HCT116 (cell line): ENCODE measurements at regions not wholly inside any gene's neighbourhood (a gene's known extent, or its start where the extent isn't known, plus 50 kb on each side); places are given as distances from the start of the nearest gene placed in this dataset.

Source experiments
- ATAC-seq: fragments of 200-7000 bp; cut with Tn5 transposase; 2 replicates; pipeline ENCODE4 v1.9.1; 2020; ENCODE audit warnings: mild to moderate bottlenecking, moderate library complexity
- BruUV-seq: library from RNA; stranded (reverse); fragments of 400-500 nt; replicated peaks from 2 replicates; lab custom pipeline; 2021; lab: Mats Ljungman, UMichigan
- CTCF ChIA-PET: fragments of 300-600 bp; sonication (Branson Sonifier 250); formaldehyde crosslinking; loops from one replicate; lab custom pipeline; 2021; ENCODE audit warnings: antibody characterized with exemption; lab: Charles Lee
- POLR2A ChIA-PET: fragments of 300-600, 350-600 bp; sonication (Branson Sonifier 250); formaldehyde crosslinking; loops from one replicate; lab custom pipeline; 2021; ENCODE audit warnings: antibody characterized with exemption; lab: Charles Lee
- RAD21 ChIA-PET, 2 experiments: fragments of 300-600 bp; sonication (Branson Sonifier 250); formaldehyde crosslinking; loops; one replicate each; lab custom pipeline; 2023; ENCODE audit warnings: low total read pairs in 2 of 2; ENCODE audit not compliant: uncharacterized antibody in 2 of 2, unreplicated experiment in 2 of 2, low non-redundant PET in 1 of 2; lab: Charles Lee
- DNase-seq: peaks from one replicate; pipeline ENCODE4 v3.0.0-alpha.2; 2010; ENCODE audit warnings: low read depth, low spot score
- H2AFZ ChIP-seq: fragments of 200-600 bp; shearing (Covaris generic), sonication (generic); 2 replicates; pipeline ENCODE4 v1.6.1; 2017; ENCODE audit warnings: low read depth, mixed run types, mixed read lengths, antibody characterized with exemption, low read length; ENCODE audit not compliant: poor library complexity, severe bottlenecking
- H3K27ac ChIP-seq: 2 replicates; pipeline ENCODE4 v1.5.1; 2012; ENCODE audit warnings: low read depth, low read length
- H3K27me3 ChIP-seq: fragments of 200-600 bp; sonication (generic); 2 replicates; pipeline ENCODE4 v1.6.1; 2016; ENCODE audit warnings: mixed run types, low read length, mixed read lengths; ENCODE audit not compliant: insufficient read depth
- H3K36me3 ChIP-seq, 2 experiments: fragments of 200-500 bp in 1 of 2; fragments of 200-600 bp in 1 of 2; sonication (Bioruptor generic) in 1 of 2; sonication (generic) in 1 of 2; 2 replicates each; pipeline versions ENCODE4 v1.5.1 to v1.6.1; 2014 to 2016; ENCODE audit warnings: low read length in 2 of 2, inconsistent platforms in 1 of 2, mixed read lengths in 1 of 2, mixed run types in 1 of 2; ENCODE audit not compliant: insufficient read depth in 2 of 2, control insufficient read depth in 1 of 2
- H3K4me1 ChIP-seq, 2 experiments: fragments of 200-600 bp in 1 of 2; sonication (generic) in 1 of 2; 2 replicates each; pipeline versions ENCODE4 v1.5.1 to v1.6.1; 2012 to 2017; ENCODE audit warnings: low read length in 2 of 2, inconsistent platforms in 1 of 2, mild to moderate bottlenecking in 1 of 2, mixed read lengths in 1 of 2, mixed run types in 1 of 2, moderate library complexity in 1 of 2; ENCODE audit not compliant: insufficient read depth in 2 of 2, control insufficient read depth in 1 of 2
- H3K4me2 ChIP-seq: fragments of 200-600 bp; sonication (generic); 2 replicates; pipeline ENCODE4 v1.6.1; 2017; ENCODE audit warnings: mixed run types, low read length, mixed read lengths
- H3K4me3 ChIP-seq, 2 experiments: fragments of 200-600 bp in 1 of 2; sonication (generic) in 1 of 2; replicated peaks in 1 of 2; 2 replicates each; pipeline ENCODE4 v1.5.1; 2011 to 2016; ENCODE audit warnings: low read length in 2 of 2, control low read depth in 1 of 2, low read depth in 1 of 2, mild to moderate bottlenecking in 1 of 2, mixed read lengths in 1 of 2, mixed run types in 1 of 2
- H3K79me2 ChIP-seq: fragments of 200-600 bp; sonication (generic); 2 replicates; pipeline ENCODE4 v1.6.1; 2017; ENCODE audit warnings: mild to moderate bottlenecking, mixed run types, low read length, moderate library complexity, mixed read lengths; ENCODE audit not compliant: insufficient read depth
- H3K9ac ChIP-seq: fragments of 200-600 bp; sonication (generic); 2 replicates; pipeline ENCODE4 v1.6.1; 2016; ENCODE audit warnings: low read length, mixed read lengths
- H3K9me2 ChIP-seq: fragments of 200-600 bp; sonication (generic), shearing (Covaris generic); 2 replicates; pipeline ENCODE4 v1.6.1; 2017; ENCODE audit warnings: mixed run types, mild to moderate bottlenecking, moderate library complexity; ENCODE audit not compliant: insufficient read depth
- H3K9me3 ChIP-seq, 2 experiments: fragments of 200-500 bp in 1 of 2; fragments of 200-600 bp in 1 of 2; sonication (Bioruptor generic) in 1 of 2; sonication (generic) in 1 of 2; 2 replicates each; pipeline ENCODE4 v1.6.1; 2014 to 2017; ENCODE audit warnings: low read length in 2 of 2, mixed read lengths in 2 of 2, inconsistent platforms in 1 of 2, low read depth in 1 of 2, mild to moderate bottlenecking in 1 of 2, mixed run types in 1 of 2, moderate library complexity in 1 of 2; ENCODE audit not compliant: control insufficient read depth in 1 of 2, insufficient read depth in 1 of 2
- H4K20me1 ChIP-seq: fragments of 200-600 bp; sonication (generic), shearing (Covaris generic); 2 replicates; pipeline ENCODE4 v1.6.1; 2017; ENCODE audit warnings: mixed run types, mild to moderate bottlenecking, moderate library complexity; ENCODE audit not compliant: insufficient read depth
- CBX3 ChIP-seq: IDR thresholded peaks from 2 replicates; pipeline ENCODE4 v1.6.1; 2012; ENCODE audit warnings: low read depth
- CEBPB ChIP-seq: IDR thresholded peaks from 2 replicates; pipeline ENCODE4 v1.6.1; 2012; ENCODE audit warnings: low read depth
- CTCF ChIP-seq, 3 experiments: fragments of 200-600 bp in 1 of 3; sonication (generic) in 1 of 3; IDR thresholded peaks in 2 of 3; conservative IDR thresholded peaks in 1 of 3; 2 replicates each; pipeline ENCODE4 v1.5.1; 2012 to 2017; ENCODE audit warnings: low read depth in 2 of 3, low read length in 2 of 3, antibody characterized with exemption in 1 of 3, borderline replicate concordance in 1 of 3, control low read depth in 1 of 3, mild to moderate bottlenecking in 1 of 3, mixed read lengths in 1 of 3, mixed run types in 1 of 3, moderate library complexity in 1 of 3; ENCODE audit not compliant: insufficient read depth in 1 of 3
- EGR1 ChIP-seq: IDR thresholded peaks from 2 replicates; pipeline ENCODE4 v1.6.1; 2012; ENCODE audit warnings: low read depth
- EZH2 ChIP-seq: fragments of 200-600 bp; sonication (generic); IDR thresholded peaks from 2 replicates; pipeline ENCODE4 v1.6.1; 2017; ENCODE audit warnings: antibody characterized with exemption, mixed run types
- EZH2phosphoT487 ChIP-seq: fragments of 200-600 bp; IDR thresholded peaks from 2 replicates; pipeline ENCODE4 v1.6.1; 2018; ENCODE audit warnings: antibody characterized with exemption, borderline replicate concordance
- FOSL1 ChIP-seq: IDR thresholded peaks from 2 replicates; pipeline ENCODE4 v1.6.1; 2012; ENCODE audit warnings: low read depth
- REST ChIP-seq: IDR thresholded peaks from 2 replicates; pipeline ENCODE4 v1.6.1; 2012; ENCODE audit warnings: low read depth
- YY1 ChIP-seq: IDR thresholded peaks from 2 replicates; pipeline ENCODE4 v1.6.1; 2011; ENCODE audit warnings: low read length, low read depth, moderate library complexity, mild to moderate bottlenecking; ENCODE audit not compliant: insufficient replicate concordance; ENCODE audit errors: extremely low read depth
- ZNF274 ChIP-seq: fragments of 200-500 bp; sonication (Bioruptor generic); IDR thresholded peaks from 2 replicates; pipeline ENCODE4 v1.6.1; 2014; ENCODE audit warnings: mild to moderate bottlenecking, low read depth, low read length, inconsistent platforms
- intact Hi-C: fragments of 100-400 bp; cut with micrococcal nuclease; formaldehyde crosslinking; loops from 2 replicates; pipeline ENCODE4 v1.10.0; 2022

- CTCF ChIA-PET: no interaction called here
These were observed 50.5 kb upstream of the CCDC196 start for GRCh38 chr14:66435683-66436082.

More at GRCh38 chr14:66435683-66436082, 50.5 kb upstream of the CCDC196 start:
- DNase-seq (no peak), ATAC-seq (no peak)
- BruUV-seq: no TSS peak
- Histone ChIP-seq H3K27me3 (no peaks in the 10 kb centered on the region), H3K9me3 (peaks cover 5 to 23% of the 10 kb centered on the region in 2 experiments; a peak in 3 of 4 replicates), H3K9me2 (no peaks in the 10 kb centered on the region), H3K36me3 (no peaks in the 10 kb centered on the region), H3K4me2 (no peak overlapping the region), H3K4me3 (no peak overlapping the region), H3K9ac (no peak overlapping the region), H3K79me2 (no peaks in the 10 kb centered on the region), H3K27ac (no peak overlapping the region)
- ChIA-PET POLR2A (no interaction called here), RAD21 (no interaction called here)
- intact Hi-C loops: no loop called here
- no peak for TF ChIP-seq CEBPB
- TF ChIP-seq ZNF274: no peak
- TF ChIP-seq YY1: no peak
- TF ChIP-seq CTCF (IDR thresholded peaks at IDR 0.05 in 2 of 3, conservative IDR thresholded peaks at IDR 0.05 in 1 of 3; ENCODE audit: borderline replicate concordance in 1 of 3, insufficient read depth in 1 of 3, low read depth in 2 of 3, low read length in 2 of 3): no peak
- TF ChIP-seq FOSL1: no peak
- TF ChIP-seq EZH2phosphoT487: no peak
- no peak for TF ChIP-seq EGR1
- TF ChIP-seq REST: no peak
- TF ChIP-seq CBX3: no peak
- no peak for TF ChIP-seq EZH2
- TF ChIP-seq, all 23 proteins: peak for 0
- no peaks in the 10 kb centered on the region for H4K20me1 ChIP-seq
- H3K4me1 ChIP-seq: no peaks in the 10 kb centered on the region
- no peak overlapping the region for H2AFZ ChIP-seq
